Endothelial cell (in vitro differentiated cells): ENCODE measurements at regions not wholly inside any gene's neighbourhood (a gene's known extent, or its start where the extent isn't known, plus 50 kb on each side); places are given as distances from the start of the nearest gene placed in this dataset.

Experiments used
- DNase-seq: peaks from one replicate; pipeline ENCODE4 v3.0.0; 2021; ENCODE audit warnings: low spot score
- H3K27ac Mint-ChIP-seq: one replicate; pipeline ENCODE4 v1.8.0; 2021; ENCODE audit warnings: mixed read lengths, inconsistent platforms; ENCODE audit not compliant: unreplicated experiment
- H3K27me3 Mint-ChIP-seq: one replicate; pipeline ENCODE4 v1.8.0; 2021; ENCODE audit warnings: mild to moderate bottlenecking, moderate library complexity, mixed read lengths, inconsistent platforms; ENCODE audit not compliant: unreplicated experiment
- H3K36me3 Mint-ChIP-seq: one replicate; pipeline ENCODE4 v1.8.0; 2021; ENCODE audit warnings: mild to moderate bottlenecking, low read depth, mixed read lengths, inconsistent platforms; ENCODE audit not compliant: unreplicated experiment
- H3K4me1 Mint-ChIP-seq: one replicate; pipeline ENCODE4 v1.8.0; 2021; ENCODE audit warnings: mild to moderate bottlenecking, mixed read lengths, inconsistent platforms; ENCODE audit not compliant: unreplicated experiment
- H3K4me3 Mint-ChIP-seq: one replicate; pipeline ENCODE4 v1.8.0; 2021; ENCODE audit warnings: mild to moderate bottlenecking, mixed read lengths, inconsistent platforms; ENCODE audit not compliant: unreplicated experiment
- H3K9me3 Mint-ChIP-seq: one replicate; pipeline ENCODE4 v1.8.0; 2021; ENCODE audit warnings: mixed read lengths, inconsistent platforms; ENCODE audit not compliant: unreplicated experiment
- TF ChIP-seq, protein P1 (sequence below): fragments of 200-600 bp; sonication (generic); IDR thresholded peaks from one replicate; pipeline ENCODE4 v1.5.0; 2021; ENCODE audit warnings: antibody characterized with exemption; ENCODE audit not compliant: unreplicated experiment

GRCh38 chr15:87123676-87124382, 1044.2 kb downstream of the AGBL1 start:
- Mint-ChIP-seq H3K27me3 (no peaks in the 10 kb centered on the region), H3K9me3 (no peaks in the 10 kb centered on the region), H3K4me1 (no peaks in the 10 kb centered on the region), H3K27ac (no peak overlapping the region), H3K36me3 (no peaks in the 10 kb centered on the region), H3K4me3 (no peak overlapping the region)
- DNase-seq: no peak
- TF ChIP-seq, protein P1, sequence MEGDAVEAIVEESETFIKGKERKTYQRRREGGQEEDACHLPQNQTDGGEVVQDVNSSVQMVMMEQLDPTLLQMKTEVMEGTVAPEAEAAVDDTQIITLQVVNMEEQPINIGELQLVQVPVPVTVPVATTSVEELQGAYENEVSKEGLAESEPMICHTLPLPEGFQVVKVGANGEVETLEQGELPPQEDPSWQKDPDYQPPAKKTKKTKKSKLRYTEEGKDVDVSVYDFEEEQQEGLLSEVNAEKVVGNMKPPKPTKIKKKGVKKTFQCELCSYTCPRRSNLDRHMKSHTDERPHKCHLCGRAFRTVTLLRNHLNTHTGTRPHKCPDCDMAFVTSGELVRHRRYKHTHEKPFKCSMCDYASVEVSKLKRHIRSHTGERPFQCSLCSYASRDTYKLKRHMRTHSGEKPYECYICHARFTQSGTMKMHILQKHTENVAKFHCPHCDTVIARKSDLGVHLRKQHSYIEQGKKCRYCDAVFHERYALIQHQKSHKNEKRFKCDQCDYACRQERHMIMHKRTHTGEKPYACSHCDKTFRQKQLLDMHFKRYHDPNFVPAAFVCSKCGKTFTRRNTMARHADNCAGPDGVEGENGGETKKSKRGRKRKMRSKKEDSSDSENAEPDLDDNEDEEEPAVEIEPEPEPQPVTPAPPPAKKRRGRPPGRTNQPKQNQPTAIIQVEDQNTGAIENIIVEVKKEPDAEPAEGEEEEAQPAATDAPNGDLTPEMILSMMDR: no peak

DNA sequence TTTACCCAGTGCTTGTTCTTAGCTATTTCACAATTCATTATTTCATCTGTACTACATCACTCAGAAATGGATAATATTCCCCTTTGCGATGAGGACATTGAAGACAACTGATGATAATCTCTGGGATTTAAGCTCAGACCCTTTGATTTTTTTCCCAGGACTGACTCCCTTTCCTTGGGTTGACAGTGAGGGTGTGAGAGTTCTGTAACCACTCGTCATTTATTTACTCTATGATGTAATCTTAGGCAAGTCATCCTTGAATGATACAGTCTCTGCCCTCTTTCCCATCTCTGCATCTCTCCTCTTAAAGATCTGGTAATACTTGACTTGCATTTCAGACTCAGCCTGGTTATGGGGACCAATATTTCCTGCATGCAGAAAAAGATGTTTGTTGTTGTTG, 1041.7 kb downstream of the AGBL1 start:
- TF ChIP-seq, protein P1: no peak
- no peaks in the 10 kb centered on the region for H3K27me3 Mint-ChIP-seq
- DNase-seq: no peak

GRCh38 chr15:87120555-87120954, 1040.9 kb downstream of the AGBL1 start:
- H3K27ac Mint-ChIP-seq: no peak overlapping the region
- H3K4me3 Mint-ChIP-seq: no peak overlapping the region
- TF ChIP-seq, protein P1: no peak
- no peaks in the 10 kb centered on the region for H3K9me3 Mint-ChIP-seq
- no peak for DNase-seq
- no peaks in the 10 kb centered on the region for H3K27me3 Mint-ChIP-seq
- H3K36me3 Mint-ChIP-seq: no peaks in the 10 kb centered on the region
- no peaks in the 10 kb centered on the region for H3K4me1 Mint-ChIP-seq

More for the DNA sequence above, 1041.7 kb downstream of the AGBL1 start:
- H3K27ac Mint-ChIP-seq: no peak overlapping the region
- no peaks in the 10 kb centered on the region for H3K36me3 Mint-ChIP-seq
- H3K4me1 Mint-ChIP-seq: no peaks in the 10 kb centered on the region
- H3K4me3 Mint-ChIP-seq: no peak overlapping the region
- no peaks in the 10 kb centered on the region for H3K9me3 Mint-ChIP-seq

DNA sequence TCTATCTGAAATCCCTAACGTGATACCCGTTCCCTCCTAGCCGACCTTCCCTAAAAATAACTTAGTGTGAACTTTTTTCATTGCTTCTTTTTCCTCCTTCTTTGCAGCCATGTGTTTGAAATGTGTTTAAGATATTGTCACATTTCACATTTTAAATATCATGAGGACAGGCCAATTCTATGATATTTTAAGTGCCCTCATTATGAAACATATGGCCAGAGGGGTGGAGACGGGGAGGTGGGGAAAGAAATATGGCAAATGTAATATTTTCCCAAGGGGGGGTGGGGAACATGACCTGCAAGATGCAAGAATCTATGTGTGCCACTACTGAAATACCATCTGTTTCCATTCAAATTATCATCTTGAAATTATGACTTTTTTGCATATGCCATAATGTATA, 1039.2 kb downstream of the AGBL1 start:
- no peaks in the 10 kb centered on the region for H3K27me3 Mint-ChIP-seq
- H3K36me3 Mint-ChIP-seq: no peaks in the 10 kb centered on the region
- H3K4me3 Mint-ChIP-seq: no peak overlapping the region
- no peaks in the 10 kb centered on the region for H3K9me3 Mint-ChIP-seq
- DNase-seq: no peak
- TF ChIP-seq, protein P1: no peak
- no peaks in the 10 kb centered on the region for H3K4me1 Mint-ChIP-seq
- no peak overlapping the region for H3K27ac Mint-ChIP-seq

- Mint-ChIP-seq H3K4me1 (no peaks in the 10 kb centered on the region), H3K9me3 (no peaks in the 10 kb centered on the region), H3K27ac (no peak overlapping the region), H3K36me3 (no peaks in the 10 kb centered on the region), H3K27me3 (no peaks in the 10 kb centered on the region), H3K4me3 (no peak overlapping the region)
- TF ChIP-seq, protein P1: no peak
- DNase-seq: no peak
Measured at GRCh38 chr15:87118435-87118834, 1038.8 kb downstream of the AGBL1 start.
